Prostate gland (tissue), 2 donors: ENCODE measurements at regions not wholly inside any gene's neighbourhood (a gene's known extent, or its start where the extent isn't known, plus 50 kb on each side); places are given as distances from the start of the nearest gene placed in this dataset.

Experiments used
- DNase-seq: peaks from one replicate; pipeline ENCODE4 v3.0.0-alpha.2; 2019; ENCODE audit warnings: low spot score
- H3K27ac ChIP-seq, 2 donors: fragments of 200-600 bp; sonication (generic); 2 replicates each; pipeline ENCODE4 v1.5.1; 2017 to 2019
- H3K27me3 ChIP-seq: fragments of 200-600 bp; sonication (generic); replicated peaks from 2 replicates; pipeline ENCODE4 v1.5.1; 2019; ENCODE audit not compliant: insufficient read depth
- H3K36me3 ChIP-seq, 2 donors: fragments of 200-600 bp; sonication (generic); 1 replicate in 1 of 2; 2 replicates in 1 of 2; pipeline versions ENCODE4 v1.5.1 to v1.8.1; 2017 to 2019
- H3K4me1 ChIP-seq: fragments of 200-600 bp; sonication (generic); replicated peaks from 2 replicates; pipeline ENCODE4 v1.5.1; 2019
- H3K4me3 ChIP-seq, 2 donors: fragments of 200-600 bp; sonication (generic); 2 replicates each; pipeline ENCODE4 v1.5.1; 2017 to 2019
- H3K9me3 ChIP-seq: fragments of 200-600 bp; sonication (generic); 2 replicates; pipeline ENCODE4 v1.5.1; 2017
- CTCF ChIP-seq, 4 experiments: fragments of 200-600 bp in 2 of 4; fragments of 450-650 bp in 2 of 4; sonication (generic) in 2 of 4; IDR thresholded peaks; 1 replicate in 3 of 4; 2 replicates in 1 of 4; pipeline ENCODE4 v1.5.1; 2016 to 2019; ENCODE audit warnings: antibody characterized with exemption in 4 of 4, mild to moderate bottlenecking in 2 of 4, moderate library complexity in 2 of 4
- POLR2A ChIP-seq: fragments of 450-650 bp; IDR thresholded peaks from one replicate; pipeline ENCODE4 v1.6.1; 2016; ENCODE audit warnings: antibody characterized with exemption, mild to moderate bottlenecking
- POLR2AphosphoS5 ChIP-seq: sonication (generic); formaldehyde crosslinking; IDR thresholded peaks from one replicate; pipeline ENCODE4 v1.6.1; 2017; ENCODE audit warnings: antibody characterized with exemption
- WGBS: methylation state at CpG from one replicate; pipeline ENCODE4 v1.1.5; 2018; 5-methylcytosine and 5-hydroxymethylcytosine counted together
- intact Hi-C: fragments of 100-400 bp; cut with DNase I; formaldehyde crosslinking; loops from one replicate; pipeline ENCODE4 v1.14.2; 2022

DNA sequence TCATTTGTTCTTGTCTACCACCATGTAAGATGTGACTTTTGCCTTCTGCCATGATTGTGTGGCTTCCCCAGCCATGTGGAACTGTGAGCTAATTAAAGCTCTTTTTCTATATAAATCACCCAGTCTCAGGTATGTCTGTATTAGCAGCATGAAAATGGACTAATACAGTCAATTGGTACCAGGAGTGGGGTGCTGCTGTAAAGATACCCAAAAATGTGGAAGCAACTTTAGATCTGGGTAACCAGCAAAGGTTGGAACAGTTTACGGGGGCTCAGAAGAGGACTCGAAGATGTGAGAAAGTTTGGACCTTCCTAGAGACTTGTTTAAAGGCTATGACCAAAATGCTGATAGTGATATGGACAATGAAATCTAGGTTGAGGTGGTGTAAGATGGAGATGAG, 488.9 kb downstream of the ISL1 start:
- Histone ChIP-seq H3K4me1 (no peaks in the 10 kb centered on the region), H3K9me3 (no peaks in the 10 kb centered on the region), H3K27ac (no peak overlapping the region), H3K36me3 (no peaks in the 10 kb centered on the region), H3K27me3 (no peaks in the 10 kb centered on the region), H3K4me3 (no peak overlapping the region)
- no peak for DNase-seq
- intact Hi-C loops, result no loop called here
- TF ChIP-seq CTCF (IDR thresholded peaks at IDR 0.05) (no peak), POLR2A (no peak), POLR2AphosphoS5 (no peak)
- WGBS, result 95% methylated on average over 2 of the region's 2 CpGs

GRCh38 chr5:51881901-51882300, 498.7 kb downstream of the ISL1 start:
- no peak for DNase-seq
- Histone ChIP-seq H3K36me3 (no peaks in the 10 kb centered on the region), H3K4me1 (no peaks in the 10 kb centered on the region), H3K4me3 (no peak overlapping the region), H3K27me3 (no peaks in the 10 kb centered on the region), H3K27ac (no peak overlapping the region), H3K9me3 (no peaks in the 10 kb centered on the region)
- intact Hi-C loops, result no loop called here
- TF ChIP-seq POLR2AphosphoS5 (no peak), CTCF (IDR thresholded peaks at IDR 0.05) (no peak), POLR2A (no peak)

GRCh38 chr5:51882647-51883046, 499.4 kb downstream of the ISL1 start:
- DNase-seq, result no peak
- Histone ChIP-seq H3K27ac (no peak overlapping the region), H3K4me3 (no peak overlapping the region), H3K36me3 (no peaks in the 10 kb centered on the region), H3K27me3 (no peaks in the 10 kb centered on the region), H3K4me1 (no peaks in the 10 kb centered on the region), H3K9me3 (no peaks in the 10 kb centered on the region)
- TF ChIP-seq POLR2A (no peak), CTCF (IDR thresholded peaks at IDR 0.05) (no peak)
- intact Hi-C loops, result no loop called here
- WGBS, result 11% methylated on average over 1 of the region's 1 CpG

- no peak for DNase-seq
- WGBS, result 57% methylated on average over 2 of the region's 2 CpGs
- TF ChIP-seq POLR2A (no peak), CTCF (IDR thresholded peaks at IDR 0.05) (no peak), POLR2AphosphoS5 (no peak)
- Histone ChIP-seq H3K27ac (no peak overlapping the region), H3K4me3 (no peak overlapping the region), H3K4me1 (no peaks in the 10 kb centered on the region), H3K9me3 (no peaks in the 10 kb centered on the region), H3K27me3 (no peaks in the 10 kb centered on the region), H3K36me3 (no peaks in the 10 kb centered on the region)
- intact Hi-C loops, result no loop called here
Measured at GRCh38 chr5:51889703-51890102, 506.5 kb downstream of the ISL1 start.

GRCh38 chr5:51890435-51891116, 507.3 kb downstream of the ISL1 start:
- 75% methylated on average over 5 of the region's 5 CpGs for WGBS
- intact Hi-C loops, result no loop called here
- no peaks in the 10 kb centered on the region for H3K4me1 ChIP-seq
- H3K9me3 ChIP-seq, result no peaks in the 10 kb centered on the region
- no peaks in the 10 kb centered on the region for H3K27me3 ChIP-seq
- no peak overlapping the region for H3K27ac ChIP-seq
- H3K36me3 ChIP-seq, result no peaks in the 10 kb centered on the region
- H3K4me3 ChIP-seq, result no peak overlapping the region
- DNase-seq, result no peak
- TF ChIP-seq POLR2AphosphoS5 (no peak), CTCF (IDR thresholded peaks at IDR 0.05) (no peak), POLR2A (no peak)
